ENCODE measurements at regions not wholly inside any gene's neighbourhood (a gene's known extent, or its start where the extent isn't known, plus 50 kb on each side); places are given as distances from the start of the nearest gene placed in this dataset.

GRCh38 chr6:140256248-140256647, 881.8 kb upstream of the CITED2 start:
- no peaks in the 10 kb centered on the region for H3K36me3 ChIP-seq (ENCODE audit: low read depth, missing control alignments)
- no peak overlapping the region for H3K27ac ChIP-seq
- 89 to 96% methylated on average over 2 of the region's 2 CpGs for WGBS, 2 donors
- DNase-seq, result no peak
- H3K4me1 ChIP-seq, result no peaks in the 10 kb centered on the region
- TF ChIP-seq POLR2A (IDR thresholded peaks at IDR 0.05) (no peak), CTCF (IDR thresholded peaks at IDR 0.05) (no peak)
- H3K27me3 ChIP-seq, result no peaks in the 10 kb centered on the region
- intact Hi-C loops (cut with DNase I; ENCODE audit: low total_unique reads), result no loop called here
- no peaks in the 10 kb centered on the region for H3K9me3 ChIP-seq
- no peak overlapping the region for H3K4me3 ChIP-seq

- Histone ChIP-seq H3K9me3 (no peaks in the 10 kb centered on the region), H3K4me3 (no peak overlapping the region), H3K27ac (no peak overlapping the region), H3K27me3 (no peaks in the 10 kb centered on the region), H3K36me3 (ENCODE audit: low read depth, missing control alignments) (no peaks in the 10 kb centered on the region), H3K4me1 (no peaks in the 10 kb centered on the region)
- no peak for DNase-seq
- intact Hi-C loops (cut with DNase I; ENCODE audit: low total_unique reads), result no loop called here
- no peak for TF ChIP-seq CTCF (IDR thresholded peaks at IDR 0.05)
- TF ChIP-seq POLR2A (IDR thresholded peaks at IDR 0.05), result no peak
- 91 to 98% methylated on average over 1 of the region's 1 CpG for WGBS, 2 donors
These were observed 878.6 kb upstream of the CITED2 start for GRCh38 chr6:140253096-140253495.

- Histone ChIP-seq H3K4me1 (no peaks in the 10 kb centered on the region), H3K27ac (no peak overlapping the region), H3K9me3 (no peaks in the 10 kb centered on the region), H3K36me3 (ENCODE audit: low read depth, missing control alignments) (no peaks in the 10 kb centered on the region), H3K27me3 (no peaks in the 10 kb centered on the region), H3K4me3 (no peak overlapping the region)
- 69 to 100% methylated on average over 2 of the region's 2 CpGs for WGBS, 2 donors
- intact Hi-C loops (cut with DNase I; ENCODE audit: low total_unique reads), result no loop called here
- TF ChIP-seq CTCF (IDR thresholded peaks at IDR 0.05) (no peak), POLR2A (IDR thresholded peaks at IDR 0.05) (no peak)
- DNase-seq, result no peak
These were observed 877.7 kb upstream of the CITED2 start for GRCh38 chr6:140252099-140252498.

- H3K27ac ChIP-seq, result no peak overlapping the region
- no peak overlapping the region for H3K4me3 ChIP-seq
- intact Hi-C loops (cut with DNase I; ENCODE audit: low total_unique reads), result no loop called here
- H3K27me3 ChIP-seq, result no peaks in the 10 kb centered on the region
- TF ChIP-seq POLR2A (IDR thresholded peaks at IDR 0.05), result no peak
- no peak for TF ChIP-seq CTCF (IDR thresholded peaks at IDR 0.05)
- 89 to 92% methylated on average over 8 of the region's 8 CpGs for WGBS, 2 donors
- H3K36me3 ChIP-seq (ENCODE audit: low read depth, missing control alignments), result no peaks in the 10 kb centered on the region
- no peak for DNase-seq
- H3K4me1 ChIP-seq, result no peaks in the 10 kb centered on the region
- no peaks in the 10 kb centered on the region for H3K9me3 ChIP-seq
These were observed 871.0 kb upstream of the CITED2 start for GRCh38 chr6:140245296-140246040.

GRCh38 chr6:140237251-140237650, 862.8 kb upstream of the CITED2 start:
- Histone ChIP-seq H3K27me3 (no peaks in the 10 kb centered on the region), H3K4me1 (no peaks in the 10 kb centered on the region), H3K4me3 (no peak overlapping the region), H3K27ac (no peak overlapping the region), H3K36me3 (ENCODE audit: low read depth, missing control alignments) (no peaks in the 10 kb centered on the region), H3K9me3 (no peaks in the 10 kb centered on the region)
- TF ChIP-seq CTCF (IDR thresholded peaks at IDR 0.05) (no peak), POLR2A (IDR thresholded peaks at IDR 0.05) (no peak)
- DNase-seq, result no peak
- 85 to 89% methylated on average over 3 of the region's 3 CpGs for WGBS, 2 donors
- intact Hi-C loops (cut with DNase I; ENCODE audit: low total_unique reads), result no loop called here
